ENCODE measurements at regions not wholly inside any gene's neighbourhood (a gene's known extent, or its start where the extent isn't known, plus 50 kb on each side); places are given as distances from the start of the nearest gene placed in this dataset.

DNA sequence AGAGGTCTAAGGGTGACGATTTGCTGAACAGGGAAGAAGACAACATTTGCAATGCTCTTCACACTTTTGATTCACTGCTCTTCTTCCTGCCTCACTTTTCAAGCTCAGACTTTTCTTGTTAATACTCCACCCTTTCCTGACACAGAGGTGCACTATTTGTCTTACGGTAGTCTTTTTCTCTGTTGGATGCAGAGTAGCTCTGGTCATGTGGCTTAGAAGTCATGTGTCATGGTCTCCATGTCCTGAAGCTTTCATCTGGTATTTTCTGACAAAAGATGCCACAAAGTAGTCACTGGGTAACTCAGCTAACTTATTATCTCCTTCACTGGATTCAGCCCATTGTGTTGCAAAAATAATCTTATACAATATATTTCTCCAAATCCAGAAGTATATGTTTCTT is 149.1 kb downstream of the TFEC start:
- no peak for TF ChIP-seq REPIN1 (tag by site-specific recombination; IDR thresholded peaks at IDR 0.05; ENCODE audit: low read depth)
- TF ChIP-seq, protein P1, sequence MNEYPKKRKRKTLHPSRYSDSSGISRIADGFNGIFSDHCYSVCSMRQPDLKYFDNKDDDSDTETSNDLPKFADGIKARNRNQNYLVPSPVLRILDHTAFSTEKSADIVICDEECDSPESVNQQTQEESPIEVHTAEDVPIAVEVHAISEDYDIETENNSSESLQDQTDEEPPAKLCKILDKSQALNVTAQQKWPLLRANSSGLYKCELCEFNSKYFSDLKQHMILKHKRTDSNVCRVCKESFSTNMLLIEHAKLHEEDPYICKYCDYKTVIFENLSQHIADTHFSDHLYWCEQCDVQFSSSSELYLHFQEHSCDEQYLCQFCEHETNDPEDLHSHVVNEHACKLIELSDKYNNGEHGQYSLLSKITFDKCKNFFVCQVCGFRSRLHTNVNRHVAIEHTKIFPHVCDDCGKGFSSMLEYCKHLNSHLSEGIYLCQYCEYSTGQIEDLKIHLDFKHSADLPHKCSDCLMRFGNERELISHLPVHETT (tag by site-specific recombination; IDR thresholded peaks at IDR 0.05) = no peak
- TF ChIP-seq HOXD13 (CRISPR knock-in tag; IDR thresholded peaks at IDR 0.05; ENCODE audit: borderline replicate concordance) = no peak
- no peak for TF ChIP-seq ZBTB8A (tag by site-specific recombination; IDR thresholded peaks at IDR 0.05)
- TF ChIP-seq ZNF274 (IDR thresholded peaks at IDR 0.05; ENCODE audit: low read length) = no peak
- TF ChIP-seq ZNF274 (tag by site-specific recombination; IDR thresholded peaks at IDR 0.05; ENCODE audit: borderline replicate concordance) = no peak
- no peak for TF ChIP-seq ZNF221 (tag by site-specific recombination; IDR thresholded peaks at IDR 0.05; ENCODE audit: borderline replicate concordance)
- TF ChIP-seq ZNF600 (tag by site-specific recombination; IDR thresholded peaks at IDR 0.05) = no peak
- no peak for TF ChIP-seq ZNF707 (tag by site-specific recombination; IDR thresholded peaks at IDR 0.05)
